H1 (cell line): ENCODE measurements at regions not wholly inside any gene's neighbourhood (a gene's known extent, or its start where the extent isn't known, plus 50 kb on each side); places are given as distances from the start of the nearest gene placed in this dataset.

Experiments
- CBX5 ChIP-seq: fragments of 300-800, 300-1000 bp; sonication (generic); IDR thresholded peaks from 2 replicates; pipeline ENCODE4 v1.7.1; 2016; ENCODE audit warnings: antibody characterized with exemption, low read length, low read depth
- CHD1 ChIP-seq: IDR thresholded peaks from 2 replicates; pipeline ENCODE4 v1.6.1; 2012; ENCODE audit warnings: low read depth, low read length, improper control_type of control experiment
- CHD2 ChIP-seq: IDR thresholded peaks from 2 replicates; pipeline ENCODE4 v1.6.1; 2012; ENCODE audit warnings: low read length, improper control_type of control experiment
- SIN3A ChIP-seq, 2 experiments: IDR thresholded peaks in 1 of 2; conservative IDR thresholded peaks in 1 of 2; 2 replicates each; pipeline ENCODE4 v1.6.1; 2011 to 2012; ENCODE audit warnings: low read length in 2 of 2, improper control_type of control experiment in 1 of 2, low read depth in 1 of 2, mild to moderate bottlenecking in 1 of 2
- YY1 ChIP-seq: IDR thresholded peaks from 2 replicates; pipeline ENCODE4 v1.6.1; 2011; ENCODE audit warnings: low read depth, mild to moderate bottlenecking, low read length
- TF ChIP-seq, protein P1 (sequence below): fragments of 300-600 bp; sonication (generic); IDR thresholded peaks from 2 replicates; pipeline ENCODE4 v1.7.1; 2012; ENCODE audit warnings: low read length, moderate library complexity, mild to moderate bottlenecking, inconsistent platforms; ENCODE audit not compliant: insufficient replicate concordance

DNA sequence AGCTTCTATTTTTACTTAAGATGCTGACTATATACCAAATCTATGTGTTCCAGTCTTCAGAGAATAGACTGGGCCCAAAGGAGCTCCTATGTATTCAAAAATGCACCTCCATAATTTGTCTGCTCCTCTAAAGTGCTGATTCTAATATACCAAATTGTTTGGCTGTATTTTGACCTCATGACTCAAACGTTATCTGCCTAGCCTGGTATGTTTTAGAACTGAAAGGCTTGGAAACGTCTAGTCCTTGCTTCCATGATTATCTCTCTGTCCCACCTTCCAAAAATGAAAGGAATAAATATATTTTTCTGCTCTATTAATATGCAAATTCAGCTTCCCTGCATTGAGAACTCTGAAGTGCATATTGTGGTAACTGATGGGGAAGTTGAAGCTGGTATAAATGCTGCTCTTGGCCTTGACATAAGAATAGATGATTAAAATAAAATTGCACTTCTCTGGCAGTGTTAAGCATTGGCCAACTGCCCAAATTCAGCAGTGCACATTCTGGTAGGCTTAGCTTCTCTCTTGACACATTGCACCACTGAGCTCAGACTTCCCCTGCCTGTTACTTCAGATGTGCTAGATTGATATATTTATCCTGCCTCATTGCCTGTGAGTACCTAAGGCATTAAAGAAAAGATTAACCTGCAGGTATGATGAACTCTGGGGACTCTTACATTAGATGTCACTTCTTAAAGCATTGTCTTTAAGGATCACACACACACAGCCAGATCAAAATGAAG, 882.3 kb downstream of the RPS29 start (continued):
- TF ChIP-seq, protein P1, sequence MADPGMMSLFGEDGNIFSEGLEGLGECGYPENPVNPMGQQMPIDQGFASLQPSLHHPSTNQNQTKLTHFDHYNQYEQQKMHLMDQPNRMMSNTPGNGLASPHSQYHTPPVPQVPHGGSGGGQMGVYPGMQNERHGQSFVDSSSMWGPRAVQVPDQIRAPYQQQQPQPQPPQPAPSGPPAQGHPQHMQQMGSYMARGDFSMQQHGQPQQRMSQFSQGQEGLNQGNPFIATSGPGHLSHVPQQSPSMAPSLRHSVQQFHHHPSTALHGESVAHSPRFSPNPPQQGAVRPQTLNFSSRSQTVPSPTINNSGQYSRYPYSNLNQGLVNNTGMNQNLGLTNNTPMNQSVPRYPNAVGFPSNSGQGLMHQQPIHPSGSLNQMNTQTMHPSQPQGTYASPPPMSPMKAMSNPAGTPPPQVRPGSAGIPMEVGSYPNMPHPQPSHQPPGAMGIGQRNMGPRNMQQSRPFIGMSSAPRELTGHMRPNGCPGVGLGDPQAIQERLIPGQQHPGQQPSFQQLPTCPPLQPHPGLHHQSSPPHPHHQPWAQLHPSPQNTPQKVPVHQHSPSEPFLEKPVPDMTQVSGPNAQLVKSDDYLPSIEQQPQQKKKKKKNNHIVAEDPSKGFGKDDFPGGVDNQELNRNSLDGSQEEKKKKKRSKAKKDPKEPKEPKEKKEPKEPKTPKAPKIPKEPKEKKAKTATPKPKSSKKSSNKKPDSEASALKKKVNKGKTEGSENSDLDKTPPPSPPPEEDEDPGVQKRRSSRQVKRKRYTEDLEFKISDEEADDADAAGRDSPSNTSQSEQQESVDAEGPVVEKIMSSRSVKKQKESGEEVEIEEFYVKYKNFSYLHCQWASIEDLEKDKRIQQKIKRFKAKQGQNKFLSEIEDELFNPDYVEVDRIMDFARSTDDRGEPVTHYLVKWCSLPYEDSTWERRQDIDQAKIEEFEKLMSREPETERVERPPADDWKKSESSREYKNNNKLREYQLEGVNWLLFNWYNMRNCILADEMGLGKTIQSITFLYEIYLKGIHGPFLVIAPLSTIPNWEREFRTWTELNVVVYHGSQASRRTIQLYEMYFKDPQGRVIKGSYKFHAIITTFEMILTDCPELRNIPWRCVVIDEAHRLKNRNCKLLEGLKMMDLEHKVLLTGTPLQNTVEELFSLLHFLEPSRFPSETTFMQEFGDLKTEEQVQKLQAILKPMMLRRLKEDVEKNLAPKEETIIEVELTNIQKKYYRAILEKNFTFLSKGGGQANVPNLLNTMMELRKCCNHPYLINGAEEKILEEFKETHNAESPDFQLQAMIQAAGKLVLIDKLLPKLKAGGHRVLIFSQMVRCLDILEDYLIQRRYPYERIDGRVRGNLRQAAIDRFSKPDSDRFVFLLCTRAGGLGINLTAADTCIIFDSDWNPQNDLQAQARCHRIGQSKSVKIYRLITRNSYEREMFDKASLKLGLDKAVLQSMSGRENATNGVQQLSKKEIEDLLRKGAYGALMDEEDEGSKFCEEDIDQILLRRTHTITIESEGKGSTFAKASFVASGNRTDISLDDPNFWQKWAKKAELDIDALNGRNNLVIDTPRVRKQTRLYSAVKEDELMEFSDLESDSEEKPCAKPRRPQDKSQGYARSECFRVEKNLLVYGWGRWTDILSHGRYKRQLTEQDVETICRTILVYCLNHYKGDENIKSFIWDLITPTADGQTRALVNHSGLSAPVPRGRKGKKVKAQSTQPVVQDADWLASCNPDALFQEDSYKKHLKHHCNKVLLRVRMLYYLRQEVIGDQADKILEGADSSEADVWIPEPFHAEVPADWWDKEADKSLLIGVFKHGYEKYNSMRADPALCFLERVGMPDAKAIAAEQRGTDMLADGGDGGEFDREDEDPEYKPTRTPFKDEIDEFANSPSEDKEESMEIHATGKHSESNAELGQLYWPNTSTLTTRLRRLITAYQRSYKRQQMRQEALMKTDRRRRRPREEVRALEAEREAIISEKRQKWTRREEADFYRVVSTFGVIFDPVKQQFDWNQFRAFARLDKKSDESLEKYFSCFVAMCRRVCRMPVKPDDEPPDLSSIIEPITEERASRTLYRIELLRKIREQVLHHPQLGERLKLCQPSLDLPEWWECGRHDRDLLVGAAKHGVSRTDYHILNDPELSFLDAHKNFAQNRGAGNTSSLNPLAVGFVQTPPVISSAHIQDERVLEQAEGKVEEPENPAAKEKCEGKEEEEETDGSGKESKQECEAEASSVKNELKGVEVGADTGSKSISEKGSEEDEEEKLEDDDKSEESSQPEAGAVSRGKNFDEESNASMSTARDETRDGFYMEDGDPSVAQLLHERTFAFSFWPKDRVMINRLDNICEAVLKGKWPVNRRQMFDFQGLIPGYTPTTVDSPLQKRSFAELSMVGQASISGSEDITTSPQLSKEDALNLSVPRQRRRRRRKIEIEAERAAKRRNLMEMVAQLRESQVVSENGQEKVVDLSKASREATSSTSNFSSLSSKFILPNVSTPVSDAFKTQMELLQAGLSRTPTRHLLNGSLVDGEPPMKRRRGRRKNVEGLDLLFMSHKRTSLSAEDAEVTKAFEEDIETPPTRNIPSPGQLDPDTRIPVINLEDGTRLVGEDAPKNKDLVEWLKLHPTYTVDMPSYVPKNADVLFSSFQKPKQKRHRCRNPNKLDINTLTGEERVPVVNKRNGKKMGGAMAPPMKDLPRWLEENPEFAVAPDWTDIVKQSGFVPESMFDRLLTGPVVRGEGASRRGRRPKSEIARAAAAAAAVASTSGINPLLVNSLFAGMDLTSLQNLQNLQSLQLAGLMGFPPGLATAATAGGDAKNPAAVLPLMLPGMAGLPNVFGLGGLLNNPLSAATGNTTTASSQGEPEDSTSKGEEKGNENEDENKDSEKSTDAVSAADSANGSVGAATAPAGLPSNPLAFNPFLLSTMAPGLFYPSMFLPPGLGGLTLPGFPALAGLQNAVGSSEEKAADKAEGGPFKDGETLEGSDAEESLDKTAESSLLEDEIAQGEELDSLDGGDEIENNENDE, result no peak
- TF ChIP-seq YY1 (no peak), CHD1 (no peak), SIN3A (conservative IDR thresholded peaks at IDR 0.05 in 1 of 2, IDR thresholded peaks at IDR 0.05 in 1 of 2; ENCODE audit: low read depth in 1 of 2, low read length in 2 of 2) (no peak), CBX5 (no peak), CHD2 (no peak)
